ENCODE measurements at regions not wholly inside any gene's neighbourhood (a gene's known extent, or its start where the extent isn't known, plus 50 kb on each side); places are given as distances from the start of the nearest gene placed in this dataset.

DNA sequence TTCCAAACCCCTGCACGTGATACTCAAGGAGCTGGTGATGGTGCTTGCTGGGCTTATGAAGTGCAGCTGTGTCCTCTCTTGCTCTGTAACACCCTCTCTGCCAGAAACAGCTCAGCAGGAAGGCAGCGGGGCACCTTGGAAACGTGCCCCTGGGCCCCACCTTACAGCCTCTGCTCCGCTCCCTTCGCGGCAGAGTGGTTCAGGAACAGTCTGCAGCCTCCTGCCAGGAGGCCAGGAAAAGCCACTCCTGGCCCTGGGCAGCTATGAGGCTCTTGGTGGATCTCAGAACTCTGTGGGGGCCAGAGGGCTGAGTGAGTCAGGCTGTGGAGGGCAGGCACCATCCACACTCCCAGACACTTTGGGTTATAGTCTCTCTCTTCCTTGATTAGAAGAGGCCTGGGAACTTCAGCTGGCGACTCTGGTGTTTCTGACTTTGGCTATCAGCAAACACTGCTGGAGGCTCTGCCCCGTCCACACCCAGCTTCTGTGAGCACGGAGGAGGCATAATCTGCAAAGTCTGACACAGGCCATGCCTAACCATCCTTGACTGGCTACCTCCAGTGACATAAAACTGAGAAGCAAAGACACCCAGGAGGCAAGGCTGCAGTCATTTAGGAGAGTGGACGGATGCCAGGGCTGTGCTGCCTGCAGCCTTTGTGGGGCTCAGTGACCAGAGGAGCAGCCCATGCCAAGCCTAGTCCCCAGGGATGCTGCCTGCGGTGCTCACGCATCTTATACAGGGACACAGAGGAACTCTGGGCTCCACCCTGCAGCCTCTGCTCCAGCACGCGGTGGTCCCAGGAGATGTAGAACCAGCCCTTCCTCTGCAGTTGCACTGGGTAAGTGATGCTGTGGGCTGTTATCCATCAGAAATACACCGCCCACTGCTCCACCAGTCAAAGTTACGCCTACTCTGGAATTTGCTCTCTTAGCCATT is 65.3 kb downstream of the METRNL start:
- no peak for TF ChIP-seq EZH2 (IDR thresholded peaks at IDR 0.05)
- no peak for TF ChIP-seq POLR2AphosphoS5 (IDR thresholded peaks at IDR 0.05; ENCODE audit: borderline replicate concordance, low read depth, low read length)
